GM19328 (cell line): ENCODE measurements at regions not wholly inside any gene's neighbourhood (a gene's known extent, or its start where the extent isn't known, plus 50 kb on each side); places are given as distances from the start of the nearest gene placed in this dataset.
A peak's percentile ranks its signal among the peaks of the same experiment; 100 is the strongest.

Experiments
- ATAC-seq: cut with Tn5 transposase; IDR thresholded peaks from one replicate; pipeline ENCODE4 v1.9.1; 2021; ENCODE audit warnings: mild to moderate bottlenecking, moderate library complexity; ENCODE audit not compliant: unreplicated experiment

GRCh38 chr13:74004109-74004508 lies 130.1 kb downstream of the KLF12 start:
- ATAC-seq: no peak

- no peak for ATAC-seq
These were observed 130.8 kb downstream of the KLF12 start for GRCh38 chr13:74003374-74003773.

GRCh38 chr13:74000876-74001275 lies 133.3 kb downstream of the KLF12 start:
- ATAC-seq: no peak

- ATAC-seq: peak; percentile 84
These were observed 135.6 kb downstream of the KLF12 start for GRCh38 chr13:73998631-73999030.

GRCh38 chr13:73997964-73998363 lies 136.2 kb downstream of the KLF12 start:
- ATAC-seq: peak; percentile 9

GRCh38 chr13:73996569-73996968 lies 137.6 kb downstream of the KLF12 start:
- ATAC-seq: no peak

GRCh38 chr13:73995736-73996135 lies 138.5 kb downstream of the KLF12 start:
- ATAC-seq: no peak

DNA sequence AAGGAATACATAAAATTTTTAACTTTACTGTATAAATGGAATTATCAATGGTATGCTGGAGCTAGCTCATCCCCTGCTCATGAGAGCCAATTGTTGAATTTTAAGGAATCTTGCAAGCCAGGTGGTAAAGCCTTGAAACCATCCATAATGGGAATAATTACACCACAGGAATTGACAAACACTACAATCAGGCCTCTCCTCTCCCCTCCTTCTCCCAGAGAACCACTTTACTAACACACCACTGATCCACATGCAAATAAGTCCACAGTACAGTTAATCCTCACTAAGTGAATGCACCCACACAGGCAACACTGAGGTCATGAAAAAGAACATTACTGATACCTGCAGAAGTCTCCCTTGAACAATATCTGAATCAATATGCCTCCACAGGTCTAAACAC lies 140.5 kb downstream of the KLF12 start:
- no peak for ATAC-seq

DNA sequence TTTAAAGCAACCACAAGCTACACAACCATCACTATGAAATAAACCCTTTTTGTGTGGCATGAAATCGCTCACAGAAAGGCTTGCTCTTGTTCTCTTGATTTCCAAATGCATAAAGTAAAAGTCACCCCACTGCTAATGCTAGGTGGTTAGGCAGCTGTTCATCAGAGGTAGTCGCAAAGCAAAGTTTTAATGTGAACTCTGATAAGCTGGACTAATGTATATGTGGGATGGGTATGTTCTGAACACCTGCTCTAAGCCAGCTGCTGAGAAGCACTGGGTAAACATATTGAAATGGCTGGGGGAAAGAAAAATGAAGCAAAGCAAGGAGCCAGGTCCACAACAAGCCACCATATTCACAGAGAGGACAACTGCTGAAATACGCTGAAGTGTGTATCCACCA lies 142.3 kb downstream of the KLF12 start:
- no peak for ATAC-seq

- ATAC-seq: no peak
These were observed 142.8 kb downstream of the KLF12 start for GRCh38 chr13:73991384-73991783.

DNA sequence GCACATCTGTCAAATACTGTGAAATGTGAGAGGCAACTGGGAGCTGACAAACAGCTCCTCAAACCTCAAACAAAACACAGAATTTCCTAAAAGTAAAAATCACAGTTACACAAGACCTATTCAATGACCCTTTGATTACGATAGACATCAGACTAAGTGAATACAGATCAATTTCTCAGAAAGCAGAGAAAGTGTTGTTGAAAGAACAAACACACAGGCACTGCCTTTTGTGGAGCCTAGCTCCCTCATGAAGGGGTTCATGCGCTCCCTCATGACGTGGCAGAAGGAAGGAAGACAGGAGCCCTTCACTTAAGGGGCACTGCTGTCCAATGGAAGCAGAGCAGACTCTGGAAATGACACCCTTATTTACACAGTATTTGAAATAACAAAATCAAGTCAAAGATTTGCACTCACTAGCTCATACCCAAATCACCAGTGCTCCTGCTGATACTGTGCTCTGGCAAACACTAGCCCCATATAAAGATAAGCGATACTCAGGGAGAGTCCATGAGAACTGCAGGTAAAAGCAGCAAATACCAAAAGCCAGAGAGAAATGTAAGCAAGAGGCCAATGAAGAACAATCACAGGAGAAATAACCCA lies 144.9 kb downstream of the KLF12 start:
- no peak for ATAC-seq

DNA sequence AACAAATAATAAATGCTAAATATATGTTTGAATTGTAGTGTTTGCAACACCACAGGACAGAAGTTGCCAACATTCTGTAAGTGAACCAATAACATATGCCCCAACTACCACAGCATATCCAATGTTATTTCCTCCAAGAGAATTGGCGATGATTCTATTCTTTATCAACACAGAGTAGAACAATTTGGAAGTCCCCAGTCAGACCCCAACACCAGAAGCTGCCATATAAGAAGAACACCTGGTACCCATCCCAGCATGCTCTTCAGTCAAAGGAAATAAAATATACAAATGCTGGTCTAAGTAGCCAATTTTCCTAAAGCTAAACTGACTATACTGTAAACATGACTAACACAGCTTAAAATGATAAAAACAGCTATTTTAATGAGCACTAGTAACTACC lies 145.7 kb downstream of the KLF12 start:
- no peak for ATAC-seq

DNA sequence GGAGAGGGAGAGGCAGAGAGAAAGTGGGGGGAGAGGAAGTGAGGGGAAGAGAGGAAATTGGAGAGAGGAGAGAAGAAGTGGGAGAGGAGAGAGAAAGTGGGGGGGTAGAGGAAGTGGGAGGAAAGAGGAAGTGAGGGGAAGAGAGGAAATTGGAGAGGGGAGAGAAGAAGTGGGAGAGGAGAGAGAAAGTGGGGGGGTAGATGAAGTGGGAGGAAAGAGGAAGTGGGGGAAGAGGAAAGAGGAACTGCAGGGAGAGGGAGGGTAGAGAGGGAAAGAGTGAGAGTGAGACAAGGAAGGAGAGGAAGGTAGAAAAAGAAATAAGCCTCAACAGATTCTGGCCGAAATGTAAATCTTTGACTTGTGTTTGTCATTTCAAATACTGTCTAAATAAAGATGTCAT lies 146.6 kb downstream of the KLF12 start:
- ATAC-seq: no peak

DNA sequence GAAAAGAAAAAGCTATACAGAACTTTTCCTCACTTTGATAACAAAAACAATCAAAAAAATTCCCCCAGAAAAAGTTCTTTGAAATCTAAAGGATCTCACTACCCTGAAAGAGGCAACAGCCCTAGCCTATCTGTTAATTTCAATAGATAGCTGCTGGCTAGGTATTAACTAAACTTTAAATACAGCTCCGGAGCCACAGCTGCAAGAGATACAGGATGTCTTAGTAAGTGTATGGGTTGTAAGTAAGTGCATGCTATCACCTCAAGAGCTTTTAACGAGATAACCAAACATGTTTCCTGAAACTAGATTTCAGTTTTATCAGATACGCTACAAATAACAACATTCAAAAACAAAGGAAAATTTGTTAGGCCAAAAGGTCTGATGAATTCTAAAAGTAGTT lies 148.4 kb downstream of the KLF12 start:
- ATAC-seq: no peak

DNA sequence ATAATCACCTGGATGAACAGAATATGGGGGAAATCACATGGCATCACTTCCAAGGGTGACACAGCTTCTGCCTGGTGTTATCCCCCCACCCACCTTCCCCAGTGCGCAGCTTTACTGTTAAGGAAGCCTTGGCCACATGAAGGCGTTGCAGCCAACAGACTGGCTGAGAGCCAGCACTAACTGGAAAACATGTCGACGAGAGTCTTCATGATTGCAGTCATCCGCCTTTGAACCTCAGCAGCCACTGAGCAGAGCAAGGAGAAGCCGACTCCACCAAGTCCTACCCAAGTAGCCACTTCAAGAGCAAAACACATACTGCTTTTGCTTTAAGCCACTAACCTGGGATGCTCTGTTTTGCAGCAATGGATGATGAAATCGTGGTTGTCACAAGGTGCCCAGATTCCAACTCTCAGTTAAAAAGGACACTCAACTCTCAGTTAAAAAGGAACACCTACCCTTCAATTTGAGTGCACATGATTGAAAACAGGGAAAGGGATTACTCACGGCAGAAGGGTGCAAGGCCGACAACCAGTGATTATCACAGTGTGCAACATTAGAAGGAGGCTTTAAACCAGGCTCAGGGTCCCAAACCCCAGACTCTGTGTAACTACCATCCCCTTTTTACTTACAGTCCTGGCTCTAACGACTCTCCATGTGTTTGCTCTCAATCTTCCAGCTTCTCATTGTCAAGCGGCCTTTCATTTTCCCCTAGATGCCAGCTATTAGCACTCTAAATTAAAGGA lies 149.1 kb downstream of the KLF12 start:
- ATAC-seq: no peak

- ATAC-seq: no peak
These were observed 150.0 kb downstream of the KLF12 start for GRCh38 chr13:73984201-73984600.

DNA sequence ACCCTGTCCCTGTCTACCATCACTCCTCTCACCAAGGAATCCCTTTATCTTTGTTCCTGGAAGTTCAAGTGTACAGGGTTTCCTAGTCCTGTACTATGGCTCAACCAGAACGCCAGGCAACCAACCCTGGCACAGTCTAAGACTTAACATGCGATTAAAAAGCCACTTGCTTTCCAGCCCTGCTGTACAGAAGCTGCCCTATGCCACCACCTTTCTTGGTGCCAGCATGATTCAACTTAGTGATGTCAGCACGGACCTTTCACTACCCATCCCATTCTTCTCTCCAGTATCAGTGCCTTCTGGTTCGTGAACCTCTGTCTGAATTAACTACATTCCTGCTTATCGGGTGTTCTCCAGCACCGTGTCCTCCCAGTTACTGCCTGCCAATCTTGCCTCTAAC lies 151.1 kb downstream of the KLF12 start:
- no peak for ATAC-seq

GRCh38 chr13:73981595-73981994 lies 152.6 kb downstream of the KLF12 start:
- no peak for ATAC-seq

DNA sequence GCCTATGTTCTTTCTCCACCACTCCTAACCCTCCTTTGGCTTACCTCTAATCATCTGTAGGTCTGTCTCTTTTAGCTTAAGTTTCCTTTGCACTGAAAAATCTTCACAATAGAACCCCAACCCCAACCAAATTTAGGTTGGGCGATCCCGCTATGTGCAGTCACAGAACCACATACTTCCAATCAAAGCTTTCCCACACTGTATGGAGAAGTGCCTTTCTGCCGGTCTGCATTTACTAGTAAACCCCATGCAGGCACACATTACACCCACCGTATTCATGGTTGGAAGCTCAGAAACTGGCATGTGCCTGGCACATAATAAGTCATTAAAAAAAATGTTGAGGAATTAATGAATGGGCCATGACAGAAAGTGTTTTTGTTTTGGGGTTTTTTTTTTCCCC lies 158.4 kb downstream of the KLF12 start:
- ATAC-seq: no peak

GRCh38 chr13:73974051-73974450 lies 160.2 kb downstream of the KLF12 start:
- ATAC-seq: no peak

- ATAC-seq: no peak
These were observed 161.0 kb downstream of the KLF12 start for GRCh38 chr13:73973156-73973555.

GRCh38 chr13:73972545-73972944 lies 161.7 kb downstream of the KLF12 start:
- no peak for ATAC-seq

GRCh38 chr13:73971481-73971880 lies 162.7 kb downstream of the KLF12 start:
- no peak for ATAC-seq
